WTC11 (cell line): ENCODE measurements at regions not wholly inside any gene's neighbourhood (a gene's known extent, or its start where the extent isn't known, plus 50 kb on each side); places are given as distances from the start of the nearest gene placed in this dataset.

Experiments
- ATAC-seq: fragments of 200-7000 bp; cut with Tn5 transposase; 2 replicates; pipeline ENCODE4 v1.10.0; 2021; ENCODE audit warnings: mild to moderate bottlenecking, moderate library complexity
- CTCF ChIA-PET: fragments of 300-600 bp; sonication (Branson Sonifier 250); formaldehyde crosslinking; loops from one replicate; lab custom pipeline; 2021; ENCODE audit warnings: antibody characterized with exemption; lab: Charles Lee
- POLR2A ChIA-PET: fragments of 350-600 bp; sonication (Branson Sonifier 250); formaldehyde crosslinking; loops from one replicate; lab custom pipeline; 2021; ENCODE audit warnings: antibody characterized with exemption; lab: Charles Lee
- DNase-seq: peaks from one replicate; pipeline ENCODE4 v3.0.0; 2021; ENCODE audit warnings: low spot score
- H3K27ac Mint-ChIP-seq: 2 replicates; pipeline ENCODE4 v1.8.0; 2021; ENCODE audit warnings: mixed read lengths
- H3K27me3 Mint-ChIP-seq: 2 replicates; pipeline ENCODE4 v1.8.0; 2021; ENCODE audit warnings: low read depth, mild to moderate bottlenecking, moderate library complexity, mixed read lengths
- H3K36me3 Mint-ChIP-seq: 2 replicates; pipeline ENCODE4 v1.8.0; 2021; ENCODE audit warnings: mixed read lengths
- H3K4me1 Mint-ChIP-seq: 2 replicates; pipeline ENCODE4 v1.8.0; 2022; ENCODE audit warnings: mixed read lengths
- H3K4me3 Mint-ChIP-seq: 2 replicates; pipeline ENCODE4 v1.8.0; 2021; ENCODE audit warnings: mild to moderate bottlenecking, moderate library complexity, mixed read lengths
- H3K9me3 Mint-ChIP-seq: 2 replicates; pipeline ENCODE4 v1.8.0; 2021; ENCODE audit warnings: mixed read lengths
- CDX4 ChIP-seq: fragments of 250-450 bp; sonication (Bioruptor Pico); IDR thresholded peaks from 2 replicates; pipeline ENCODE4 v1.9.0; 2021; ENCODE audit warnings: moderate library complexity, mild to moderate bottlenecking, inconsistent platforms, borderline replicate concordance
- CREB1 ChIP-seq: sonication (generic); formaldehyde crosslinking; IDR thresholded peaks from 2 replicates; pipeline ENCODE4 v1.8.0; 2023; ENCODE audit warnings: mild to moderate bottlenecking, missing genetic modification reagents
- CTCF ChIP-seq: fragments of 200-600 bp; IDR thresholded peaks from 2 replicates; pipeline ENCODE4 v1.8.0; 2022; ENCODE audit warnings: antibody characterized with exemption
- E2F4 ChIP-seq: sonication (generic); formaldehyde crosslinking; IDR thresholded peaks from 2 replicates; pipeline ENCODE4 v1.8.1; 2022; ENCODE audit warnings: low read depth, mild to moderate bottlenecking, moderate library complexity, missing genetic modification reagents, borderline replicate concordance
- JAZF1 ChIP-seq: fragments of 250-450 bp; sonication (Bioruptor Pico); IDR thresholded peaks from 2 replicates; pipeline ENCODE4 v1.9.0; 2021; ENCODE audit warnings: moderate library complexity, mild to moderate bottlenecking, inconsistent platforms
- MXD4 ChIP-seq: fragments of 250-450 bp; sonication (Bioruptor Pico); IDR thresholded peaks from 2 replicates; pipeline ENCODE4 v1.8.0; 2021; ENCODE audit warnings: mild to moderate bottlenecking, moderate library complexity, borderline replicate concordance
- MYBL2 ChIP-seq: sonication (generic); formaldehyde crosslinking; IDR thresholded peaks from 2 replicates; pipeline ENCODE4 v1.8.1; 2023; ENCODE audit warnings: mild to moderate bottlenecking, moderate library complexity, missing genetic modification reagents
- PRDM15 ChIP-seq: sonication (generic); formaldehyde crosslinking; IDR thresholded peaks from 2 replicates; pipeline ENCODE4 v1.8.0; 2022; ENCODE audit warnings: missing genetic modification reagents
- PREB ChIP-seq: sonication (generic); formaldehyde crosslinking; IDR thresholded peaks from 2 replicates; pipeline ENCODE4 v1.8.1; 2022; ENCODE audit warnings: mild to moderate bottlenecking, missing genetic modification reagents, moderate library complexity, borderline replicate concordance
- ZMAT4 ChIP-seq: fragments of 250-450 bp; sonication (Bioruptor Pico); IDR thresholded peaks from 2 replicates; pipeline ENCODE4 v1.9.0; 2021; ENCODE audit warnings: mild to moderate bottlenecking
- ZNF425 ChIP-seq: fragments of 250-450 bp; sonication (Bioruptor Pico); conservative IDR thresholded peaks from 2 replicates; pipeline ENCODE4 v1.9.0; 2021; ENCODE audit warnings: mild to moderate bottlenecking
- ZNF512 ChIP-seq: sonication (generic); formaldehyde crosslinking; IDR thresholded peaks from 2 replicates; pipeline ENCODE4 v1.8.1; 2022; ENCODE audit warnings: missing genetic modification reagents, borderline replicate concordance
- ZSCAN18 ChIP-seq: fragments of 250-450 bp; sonication (Bioruptor Pico); IDR thresholded peaks from 2 replicates; pipeline ENCODE4 v2.1.2; 2022; ENCODE audit warnings: mild to moderate bottlenecking, moderate library complexity

GRCh38 chr6:100096341-100096740 is 102.3 kb upstream of the MCHR2 start:
- ATAC-seq (no peak), DNase-seq (no peak)
- POLR2A ChIA-PET = no interaction called here
- Mint-ChIP-seq H3K27me3 (no peaks in the 10 kb centered on the region), H3K4me1 (peaks cover 4% of the 10 kb centered on the region), H3K4me3 (no peak overlapping the region), H3K9me3 (no peaks in the 10 kb centered on the region), H3K36me3 (no peaks in the 10 kb centered on the region), H3K27ac (no peak overlapping the region)
- TF ChIP-seq ZNF512 (no peak), MXD4 (CRISPR knock-in tag) (no peak), ZNF425 (CRISPR knock-in tag) (no peak), MYBL2 (no peak), CTCF (no peak), PRDM15 (CRISPR knock-in tag) (no peak), PREB (CRISPR knock-in tag) (no peak), CREB1 (CRISPR knock-in tag) (no peak), ZSCAN18 (CRISPR knock-in tag) (no peak), ZMAT4 (CRISPR knock-in tag) (no peak), CDX4 (CRISPR knock-in tag) (no peak), E2F4 (CRISPR knock-in tag) (no peak), JAZF1 (CRISPR knock-in tag) (no peak)
- CTCF ChIA-PET = interaction anchor here (1.2 to 6.3 kb wide), 4 partner anchors 11 to 228 kb away, joined by 4 to 52 read pairs (median 28); no protein-coding TSS in a partner anchor
